Rectal smooth muscle tissue (tissue), 1 donor: ENCODE measurements at regions not wholly inside any gene's neighbourhood (a gene's known extent, or its start where the extent isn't known, plus 50 kb on each side); places are given as distances from the start of the nearest gene placed in this dataset.

Source experiments
- H3K27ac ChIP-seq: one replicate; pipeline ENCODE4 v1.7.0; 2013; ENCODE audit warnings: low read depth, low read length, inconsistent platforms
- H3K27me3 ChIP-seq: one replicate; pipeline ENCODE4 v1.7.0; 2013; ENCODE audit warnings: low read length; ENCODE audit not compliant: control insufficient read depth, insufficient read depth
- H3K36me3 ChIP-seq: one replicate; pipeline ENCODE4 v1.7.0; 2013; ENCODE audit warnings: low read length; ENCODE audit not compliant: control insufficient read depth, insufficient read depth
- H3K4me1 ChIP-seq: one replicate; pipeline ENCODE4 v1.7.0; 2013; ENCODE audit warnings: low read length; ENCODE audit not compliant: control insufficient read depth, insufficient read depth
- H3K4me3 ChIP-seq: one replicate; pipeline ENCODE4 v1.7.0; 2013; ENCODE audit warnings: low read length
- H3K9ac ChIP-seq: one replicate; pipeline ENCODE4 v1.7.0; 2013; ENCODE audit warnings: low read length

DNA sequence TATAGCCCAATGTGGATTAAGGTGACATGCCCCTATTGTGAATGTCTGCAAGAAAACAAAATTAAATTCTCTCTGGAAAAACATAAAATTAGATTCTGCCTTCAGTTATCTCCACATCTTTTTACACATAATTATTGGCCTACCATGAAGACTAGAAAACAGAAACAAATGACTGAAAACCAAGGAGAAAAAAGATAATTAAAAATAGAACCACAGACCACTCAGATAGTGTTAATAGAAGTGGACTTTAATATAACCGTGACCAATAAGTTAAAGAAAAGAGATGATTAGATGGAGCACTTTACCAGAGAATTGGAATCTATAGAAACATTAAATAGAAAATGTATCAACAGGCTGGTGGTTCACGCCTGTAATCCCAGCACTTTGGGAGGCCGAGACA lies 445.7 kb downstream of the EPM2A start:
- no peaks in the 10 kb centered on the region for H3K36me3 ChIP-seq
- H3K4me3 ChIP-seq, result no peak overlapping the region
- no peak overlapping the region for H3K27ac ChIP-seq
- no peaks in the 10 kb centered on the region for H3K27me3 ChIP-seq
- H3K9ac ChIP-seq, result no peak overlapping the region
- no peaks in the 10 kb centered on the region for H3K4me1 ChIP-seq

DNA sequence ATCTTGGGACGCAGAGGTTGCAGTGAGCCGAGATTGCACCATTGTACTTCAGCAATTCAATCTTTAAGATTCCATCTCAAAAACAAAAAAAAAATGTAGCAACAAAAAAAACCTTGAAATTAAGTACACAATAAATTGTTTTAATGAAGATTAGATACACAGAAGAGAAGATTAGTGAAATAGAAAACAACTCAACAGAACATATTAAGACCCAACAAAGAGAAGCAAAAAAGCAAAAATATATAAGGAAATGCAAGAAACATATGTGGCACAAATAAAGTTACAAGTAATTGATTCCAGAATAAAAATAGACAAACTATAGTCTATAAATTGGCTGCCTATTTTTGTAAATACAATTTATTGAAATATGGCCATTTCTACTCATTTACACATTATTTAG lies 445.2 kb downstream of the EPM2A start:
- no peaks in the 10 kb centered on the region for H3K27me3 ChIP-seq
- no peak overlapping the region for H3K9ac ChIP-seq
- no peaks in the 10 kb centered on the region for H3K36me3 ChIP-seq
- H3K27ac ChIP-seq, result no peak overlapping the region
- H3K4me3 ChIP-seq, result no peak overlapping the region
- no peaks in the 10 kb centered on the region for H3K4me1 ChIP-seq

DNA sequence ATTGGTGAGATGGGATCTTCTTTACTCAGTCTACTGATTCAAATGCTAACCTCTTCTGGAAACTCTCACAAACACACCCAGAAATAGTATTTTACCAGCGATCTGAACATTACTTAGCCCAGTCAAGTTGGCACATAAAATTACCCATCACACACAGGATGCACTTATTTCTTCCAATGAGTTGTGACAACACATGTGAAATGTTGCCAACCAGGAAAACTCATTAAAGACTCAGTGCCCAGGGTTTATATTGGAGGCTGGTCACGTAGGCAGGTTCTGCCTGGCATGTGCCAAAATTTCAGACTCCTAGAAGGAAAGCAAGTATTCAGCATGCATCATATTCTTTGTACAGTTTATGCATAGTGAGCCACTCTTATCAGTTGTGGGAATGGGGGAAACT lies 443.3 kb downstream of the EPM2A start:
- no peaks in the 10 kb centered on the region for H3K27me3 ChIP-seq
- H3K4me1 ChIP-seq, result no peaks in the 10 kb centered on the region
- no peak overlapping the region for H3K9ac ChIP-seq
- H3K4me3 ChIP-seq, result no peak overlapping the region
- no peak overlapping the region for H3K27ac ChIP-seq
- H3K36me3 ChIP-seq, result no peaks in the 10 kb centered on the region

DNA sequence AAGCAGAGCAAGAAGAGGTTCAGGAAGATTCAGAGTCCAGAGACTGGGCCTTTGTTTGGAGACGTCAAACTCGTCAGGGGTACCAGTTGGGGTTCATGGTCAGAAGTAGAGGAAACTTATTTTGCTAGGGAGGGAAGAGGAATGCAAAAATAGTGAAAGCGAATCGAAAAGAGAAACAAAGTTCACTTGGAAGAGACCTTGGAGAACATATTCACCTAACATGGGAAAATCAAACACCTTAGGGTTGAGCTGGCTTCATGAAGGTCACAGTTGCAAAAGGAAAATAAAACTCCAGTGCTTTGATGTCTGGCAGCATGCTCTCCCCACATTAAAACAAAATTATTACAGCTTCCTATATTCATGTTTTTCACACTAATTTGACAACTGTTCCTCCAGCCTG lies 440.4 kb downstream of the EPM2A start:
- Histone ChIP-seq H3K4me3 (no peak overlapping the region), H3K27ac (no peak overlapping the region), H3K36me3 (no peaks in the 10 kb centered on the region), H3K4me1 (no peaks in the 10 kb centered on the region), H3K9ac (no peak overlapping the region), H3K27me3 (no peaks in the 10 kb centered on the region)

GRCh38 chr6:145295746-145296145 lies 439.6 kb downstream of the EPM2A start:
- no peaks in the 10 kb centered on the region for H3K36me3 ChIP-seq
- H3K27me3 ChIP-seq, result no peaks in the 10 kb centered on the region
- no peaks in the 10 kb centered on the region for H3K4me1 ChIP-seq
- no peak overlapping the region for H3K9ac ChIP-seq
- no peak overlapping the region for H3K27ac ChIP-seq
- H3K4me3 ChIP-seq, result no peak overlapping the region

- Histone ChIP-seq H3K27ac (no peak overlapping the region), H3K4me1 (no peaks in the 10 kb centered on the region), H3K9ac (no peak overlapping the region), H3K27me3 (no peaks in the 10 kb centered on the region), H3K36me3 (no peaks in the 10 kb centered on the region), H3K4me3 (no peak overlapping the region)
Observed at GRCh38 chr6:145305670-145306069, 429.6 kb downstream of the EPM2A start.

- no peaks in the 10 kb centered on the region for H3K4me1 ChIP-seq
- H3K27ac ChIP-seq, result no peak overlapping the region
- no peaks in the 10 kb centered on the region for H3K36me3 ChIP-seq
- H3K27me3 ChIP-seq, result no peaks in the 10 kb centered on the region
- H3K9ac ChIP-seq, result no peak overlapping the region
- H3K4me3 ChIP-seq, result no peak overlapping the region
Observed at GRCh38 chr6:145306489-145306888, 428.8 kb downstream of the EPM2A start.

- Histone ChIP-seq H3K9ac (no peak overlapping the region), H3K27ac (no peak overlapping the region), H3K36me3 (no peaks in the 10 kb centered on the region), H3K27me3 (no peaks in the 10 kb centered on the region), H3K4me1 (no peaks in the 10 kb centered on the region), H3K4me3 (no peak overlapping the region)
Observed at GRCh38 chr6:145309842-145310535, 425.3 kb downstream of the EPM2A start.

DNA sequence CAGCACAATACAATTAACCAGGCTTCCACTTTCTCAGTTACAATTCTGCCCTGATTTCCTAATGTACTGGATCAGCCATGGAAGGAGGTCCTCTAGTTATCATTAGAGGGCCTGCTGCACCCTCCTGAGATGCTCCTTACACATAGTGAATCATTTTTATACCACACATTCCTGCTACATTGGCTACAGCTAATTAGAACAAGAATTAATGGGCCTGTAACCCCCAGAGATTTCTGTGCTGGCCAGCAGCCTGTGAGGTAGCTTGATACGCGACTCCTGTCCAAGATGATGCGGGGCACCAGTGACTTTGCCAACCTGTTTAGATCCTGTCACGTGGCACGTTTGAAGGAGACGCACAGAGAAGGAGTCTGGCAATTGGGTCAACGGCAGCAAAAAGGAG lies 422.8 kb downstream of the EPM2A start:
- H3K4me1 ChIP-seq, result no peaks in the 10 kb centered on the region

DNA sequence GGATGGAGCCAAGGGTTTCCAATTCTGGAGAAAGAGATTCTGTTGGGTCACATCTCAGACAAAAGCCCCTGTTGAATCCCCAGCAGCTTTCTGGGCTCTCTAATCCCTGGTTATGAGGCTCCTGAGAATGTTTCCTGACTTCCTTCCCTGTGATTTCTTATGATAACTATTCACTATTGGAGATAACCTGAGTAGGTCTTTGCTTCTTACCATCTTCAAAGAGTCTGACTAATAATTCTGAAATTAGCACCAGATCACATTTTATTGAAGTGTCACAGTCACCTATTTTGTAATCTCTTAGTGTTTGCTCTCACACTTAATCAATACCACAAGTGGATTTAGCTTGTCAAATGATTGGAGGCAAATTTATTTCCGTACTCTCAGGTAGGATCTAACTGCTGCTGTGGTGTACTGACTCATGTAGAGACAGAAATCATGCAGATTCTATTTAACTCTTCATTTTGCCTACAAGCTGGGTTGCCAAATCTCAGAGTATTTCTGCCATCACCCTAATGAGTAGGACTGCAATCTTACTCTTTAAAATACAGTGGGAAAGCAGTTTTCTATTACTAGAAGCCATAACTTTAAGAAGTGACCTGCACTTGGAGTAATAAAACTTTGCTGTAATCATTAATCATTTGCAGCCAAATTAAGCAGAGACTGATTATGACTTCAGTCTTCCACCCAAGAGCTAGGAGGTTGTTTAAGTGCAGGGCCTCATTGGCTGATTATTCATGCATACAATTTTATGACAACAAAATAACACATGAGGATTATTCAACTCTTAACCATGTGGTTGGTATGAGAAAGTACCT lies 422.1 kb downstream of the EPM2A start:
- Histone ChIP-seq H3K9ac (no peak overlapping the region), H3K36me3 (no peaks in the 10 kb centered on the region), H3K4me1 (no peaks in the 10 kb centered on the region), H3K27ac (no peak overlapping the region), H3K27me3 (no peaks in the 10 kb centered on the region), H3K4me3 (no peak overlapping the region)

More for the DNA sequence above, 422.8 kb downstream of the EPM2A start:
- no peak overlapping the region for H3K9ac ChIP-seq
- no peaks in the 10 kb centered on the region for H3K36me3 ChIP-seq
- H3K4me3 ChIP-seq, result no peak overlapping the region
- no peak overlapping the region for H3K27ac ChIP-seq
- H3K27me3 ChIP-seq, result no peaks in the 10 kb centered on the region

- no peak overlapping the region for H3K4me3 ChIP-seq
- no peaks in the 10 kb centered on the region for H3K27me3 ChIP-seq
- H3K27ac ChIP-seq, result no peak overlapping the region
- H3K4me1 ChIP-seq, result no peaks in the 10 kb centered on the region
- no peak overlapping the region for H3K9ac ChIP-seq
- H3K36me3 ChIP-seq, result no peaks in the 10 kb centered on the region
Observed at GRCh38 chr6:145315982-145316600, 419.2 kb downstream of the EPM2A start.

- H3K4me1 ChIP-seq, result no peaks in the 10 kb centered on the region
- no peak overlapping the region for H3K4me3 ChIP-seq
- H3K36me3 ChIP-seq, result no peaks in the 10 kb centered on the region
- H3K9ac ChIP-seq, result no peak overlapping the region
- no peak overlapping the region for H3K27ac ChIP-seq
- H3K27me3 ChIP-seq, result no peaks in the 10 kb centered on the region
Observed at GRCh38 chr6:145318952-145319351, 416.4 kb downstream of the EPM2A start.
